ENCODE measurements at regions not wholly inside any gene's neighbourhood (a gene's known extent, or its start where the extent isn't known, plus 50 kb on each side); places are given as distances from the start of the nearest gene placed in this dataset.

DNA sequence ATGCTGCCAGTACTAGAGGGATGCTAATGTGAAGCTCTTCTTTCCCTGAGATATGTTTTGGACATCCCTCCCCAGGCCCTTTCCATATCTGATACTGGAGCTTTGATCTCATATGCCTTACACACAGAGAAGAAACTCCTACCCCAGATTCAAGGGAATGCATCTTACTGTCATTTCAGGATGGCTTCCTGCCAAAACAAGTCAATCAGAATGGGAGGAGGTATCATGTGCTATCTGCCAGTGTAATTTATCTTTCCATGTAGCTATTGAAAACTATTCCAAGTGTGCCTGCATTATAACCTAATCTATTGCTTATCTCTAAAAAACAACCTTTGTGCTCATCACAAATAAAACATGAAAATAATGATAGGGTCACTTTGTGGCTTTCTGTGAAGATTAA, 269.9 kb upstream of the SETBP1 start:
- H3K27me3 ChIP-seq (ENCODE audit: control insufficient read depth, insufficient read depth, low read length, poor library complexity, severe bottlenecking), result peaks cover 10% of the 10 kb centered on the region
- Mint-ChIP-seq H3K36me3 (ENCODE audit: low read depth) (no peaks in the 10 kb centered on the region), H3K27me3 (ENCODE audit: insufficient read depth) (peaks cover 14% of the 10 kb centered on the region), H3K9me3 (peaks cover 5% of the 10 kb centered on the region), H3K4me3 (no peak overlapping the region), H3K27ac (no peak overlapping the region), H3K4me1 (no peaks in the 10 kb centered on the region)
- H3K9ac ChIP-seq (ENCODE audit: extremely low read depth, low read length, poor library complexity, severe bottlenecking), result no peak overlapping the region
- H3K9me3 ChIP-seq (ENCODE audit: control insufficient read depth, low read length), result no peaks in the 10 kb centered on the region
- no peaks in the 10 kb centered on the region for H3K36me3 ChIP-seq (ENCODE audit: control insufficient read depth, insufficient read depth, low read length)
- no peak for DNase-seq
- no peak overlapping the region for H3K27ac ChIP-seq (ENCODE audit: low read depth, low read length)
- H3K4me1 ChIP-seq (ENCODE audit: control insufficient read depth, insufficient read depth, low read length), result no peaks in the 10 kb centered on the region
- no peak for TF ChIP-seq CTCF (conservative IDR thresholded peaks at IDR 0.05)
- no peak overlapping the region for H3K4me3 ChIP-seq (ENCODE audit: low read length)

- peaks cover 10% of the 10 kb centered on the region for H3K27me3 ChIP-seq (ENCODE audit: control insufficient read depth, insufficient read depth, low read length, poor library complexity, severe bottlenecking)
- Mint-ChIP-seq H3K36me3 (ENCODE audit: low read depth) (no peaks in the 10 kb centered on the region), H3K27me3 (ENCODE audit: insufficient read depth) (peaks cover 14% of the 10 kb centered on the region), H3K9me3 (peaks cover 5% of the 10 kb centered on the region), H3K4me1 (no peaks in the 10 kb centered on the region), H3K27ac (no peak overlapping the region), H3K4me3 (no peak overlapping the region)
- H3K9me3 ChIP-seq (ENCODE audit: control insufficient read depth, low read length), result no peaks in the 10 kb centered on the region
- H3K27ac ChIP-seq (ENCODE audit: low read depth, low read length), result no peak overlapping the region
- no peaks in the 10 kb centered on the region for H3K36me3 ChIP-seq (ENCODE audit: control insufficient read depth, insufficient read depth, low read length)
- no peaks in the 10 kb centered on the region for H3K4me1 ChIP-seq (ENCODE audit: control insufficient read depth, insufficient read depth, low read length)
- no peak for TF ChIP-seq CTCF (conservative IDR thresholded peaks at IDR 0.05)
- no peak for DNase-seq
- no peak overlapping the region for H3K4me3 ChIP-seq (ENCODE audit: low read length)
- no peak overlapping the region for H3K9ac ChIP-seq (ENCODE audit: extremely low read depth, low read length, poor library complexity, severe bottlenecking)
Observed at GRCh38 chr18:44411262-44411905, 269.3 kb upstream of the SETBP1 start.

DNA sequence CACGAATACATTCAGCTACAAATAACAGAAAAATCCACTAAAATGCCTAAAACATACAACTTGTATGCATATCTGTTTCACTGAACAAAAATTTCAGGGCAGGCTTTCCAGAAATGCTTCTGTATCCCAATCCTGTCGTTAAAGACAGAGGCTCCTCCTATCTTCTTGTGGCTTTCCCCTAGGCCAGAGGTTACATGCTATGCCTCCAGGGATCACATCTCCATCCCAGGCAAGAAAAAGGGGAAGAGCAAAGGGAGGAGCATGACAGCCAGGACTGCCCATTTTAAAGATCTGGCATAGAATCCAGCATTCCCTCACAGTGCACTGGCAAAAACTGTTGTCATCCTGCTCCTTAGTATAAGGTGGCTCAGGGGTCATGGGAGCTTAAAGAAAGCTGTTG, 268.7 kb upstream of the SETBP1 start:
- H3K9ac ChIP-seq (ENCODE audit: extremely low read depth, low read length, poor library complexity, severe bottlenecking), result no peak overlapping the region
- WGBS, 2 experiments (ENCODE audit: insufficient coverage in 1 of 2, insufficient read length in 1 of 2), result 60 to 84% methylated on average over 1 to 2 of the region's 2 CpGs
- Mint-ChIP-seq H3K9me3 (no peaks in the 10 kb centered on the region), H3K4me1 (no peaks in the 10 kb centered on the region), H3K36me3 (ENCODE audit: low read depth) (no peaks in the 10 kb centered on the region), H3K27ac (no peak overlapping the region), H3K27me3 (ENCODE audit: insufficient read depth) (peaks cover 10% of the 10 kb centered on the region), H3K4me3 (no peak overlapping the region)
- no peaks in the 10 kb centered on the region for H3K4me1 ChIP-seq (ENCODE audit: control insufficient read depth, insufficient read depth, low read length)
- no peaks in the 10 kb centered on the region for H3K36me3 ChIP-seq (ENCODE audit: control insufficient read depth, insufficient read depth, low read length)
- peaks cover 10% of the 10 kb centered on the region for H3K27me3 ChIP-seq (ENCODE audit: control insufficient read depth, insufficient read depth, low read length, poor library complexity, severe bottlenecking)
- H3K9me3 ChIP-seq (ENCODE audit: control insufficient read depth, low read length), result no peaks in the 10 kb centered on the region
- TF ChIP-seq CTCF (conservative IDR thresholded peaks at IDR 0.05), result no peak
- no peak for DNase-seq
- H3K4me3 ChIP-seq (ENCODE audit: low read length), result no peak overlapping the region
- H3K27ac ChIP-seq (ENCODE audit: low read depth, low read length), result no peak overlapping the region

Data from endodermal cell (in vitro differentiated cells).